Mesenchymal stem cell (in vitro differentiated cells and primary cell): ENCODE measurements at regions not wholly inside any gene's neighbourhood (a gene's known extent, or its start where the extent isn't known, plus 50 kb on each side); places are given as distances from the start of the nearest gene placed in this dataset.

Experiments used
- DNase-seq: peaks from one replicate; pipeline ENCODE4 v3.0.0-alpha.2; 2013
- H2AFZ ChIP-seq: one replicate; pipeline ENCODE4 v1.6.1; 2013; ENCODE audit warnings: low read depth, mild to moderate bottlenecking, control low read depth, inconsistent platforms, low read length, moderate library complexity
- H2AK5ac ChIP-seq: 2 replicates; pipeline ENCODE4 v1.6.1; 2013; ENCODE audit warnings: low read length, moderate library complexity, mild to moderate bottlenecking, inconsistent platforms; ENCODE audit not compliant: severe bottlenecking
- H2BK120ac ChIP-seq: one replicate; pipeline ENCODE4 v1.6.1; 2013; ENCODE audit warnings: low read depth, mild to moderate bottlenecking, inconsistent platforms, low read length, moderate library complexity
- H2BK12ac ChIP-seq, 2 experiments: one replicate each; pipeline ENCODE4 v1.6.1; 2013; ENCODE audit warnings: inconsistent platforms in 2 of 2, low read length in 2 of 2, mild to moderate bottlenecking in 2 of 2, moderate library complexity in 2 of 2, control low read depth in 1 of 2
- H2BK15ac ChIP-seq: one replicate; pipeline ENCODE4 v1.6.1; 2013; ENCODE audit warnings: mild to moderate bottlenecking, low read depth, inconsistent platforms; ENCODE audit not compliant: poor library complexity, severe bottlenecking
- H2BK5ac ChIP-seq: 2 replicates; pipeline ENCODE4 v1.6.1; 2013; ENCODE audit warnings: low read depth, mild to moderate bottlenecking, low read length, control low read depth, inconsistent platforms; ENCODE audit not compliant: poor library complexity, severe bottlenecking
- H3K14ac ChIP-seq, 2 experiments: one replicate each; pipeline ENCODE4 v1.6.1; 2013; ENCODE audit warnings: inconsistent platforms in 2 of 2, low read length in 2 of 2, control low read depth in 1 of 2, mild to moderate bottlenecking in 1 of 2, moderate library complexity in 1 of 2
- H3K18ac ChIP-seq, 2 experiments: one replicate each; pipeline ENCODE4 v1.6.1; 2013; ENCODE audit warnings: inconsistent platforms in 2 of 2, low read length in 2 of 2, control low read depth in 1 of 2, low read depth in 1 of 2, mild to moderate bottlenecking in 1 of 2
- H3K23ac ChIP-seq, 2 experiments: one replicate each; pipeline ENCODE4 v1.6.1; 2013; ENCODE audit warnings: inconsistent platforms in 2 of 2, low read length in 2 of 2, mild to moderate bottlenecking in 2 of 2, moderate library complexity in 2 of 2, control low read depth in 1 of 2
- H3K27ac ChIP-seq: 2 replicates; pipeline ENCODE4 v1.5.1; 2013; ENCODE audit warnings: mild to moderate bottlenecking, moderate library complexity, low read length, control low read depth, inconsistent platforms; ENCODE audit not compliant: poor library complexity, severe bottlenecking
- H3K27me3 ChIP-seq, 2 experiments: 2 replicates each; pipeline versions ENCODE4 v1.6.1 to v1.7.0; 2013; ENCODE audit warnings: low read length in 2 of 2, mild to moderate bottlenecking in 2 of 2, moderate library complexity in 2 of 2, control low read depth in 1 of 2, inconsistent platforms in 1 of 2; ENCODE audit not compliant: control insufficient read depth in 1 of 2, insufficient read depth in 1 of 2
- H3K36me3 ChIP-seq, 2 experiments: 2 replicates each; pipeline versions ENCODE4 v1.6.1 to v1.7.0; 2013; ENCODE audit warnings: low read length in 2 of 2, control low read depth in 1 of 2, inconsistent platforms in 1 of 2, low read depth in 1 of 2, mild to moderate bottlenecking in 1 of 2; ENCODE audit not compliant: insufficient read depth in 2 of 2, control insufficient read depth in 1 of 2
- H3K4ac ChIP-seq, 2 experiments: one replicate each; pipeline ENCODE4 v1.6.1; 2013; ENCODE audit warnings: inconsistent platforms in 2 of 2, low read length in 2 of 2, mild to moderate bottlenecking in 2 of 2, moderate library complexity in 2 of 2, control low read depth in 1 of 2, low read depth in 1 of 2
- H3K4me1 ChIP-seq: 2 replicates; pipeline ENCODE4 v1.6.1; 2013; ENCODE audit warnings: low read depth, low read length, control low read depth; ENCODE audit not compliant: control insufficient read depth, insufficient read depth
- H3K4me2 ChIP-seq: 2 replicates; pipeline ENCODE4 v1.6.1; 2013; ENCODE audit warnings: low read length, mild to moderate bottlenecking, inconsistent platforms; ENCODE audit not compliant: poor library complexity, severe bottlenecking
- H3K4me3 ChIP-seq, 2 experiments: 2 replicates each; pipeline versions ENCODE4 v1.5.1 to v1.7.0; 2013; ENCODE audit warnings: low read length in 2 of 2, mild to moderate bottlenecking in 2 of 2, control low read depth in 1 of 2, low read depth in 1 of 2; ENCODE audit not compliant: insufficient read depth in 1 of 2
- H3K79me1 ChIP-seq: replicated peaks from 2 replicates; pipeline ENCODE4 v1.6.1; 2013; ENCODE audit warnings: mild to moderate bottlenecking, control low read depth, low read length, inconsistent platforms; ENCODE audit not compliant: poor library complexity, severe bottlenecking
- H3K9ac ChIP-seq: 2 replicates; pipeline ENCODE4 v1.7.0; 2013; ENCODE audit warnings: mild to moderate bottlenecking, low read length, moderate library complexity
- H3K9me3 ChIP-seq: 2 replicates; pipeline ENCODE4 v1.7.0; 2013; ENCODE audit warnings: mild to moderate bottlenecking, low read length; ENCODE audit not compliant: control insufficient read depth
- H4K8ac ChIP-seq: one replicate; pipeline ENCODE4 v1.6.1; 2013; ENCODE audit warnings: inconsistent platforms, mild to moderate bottlenecking, low read length, moderate library complexity
- H4K91ac ChIP-seq: one replicate; pipeline ENCODE4 v1.6.1; 2013; ENCODE audit warnings: mild to moderate bottlenecking, low read length, inconsistent platforms
- WGBS: methylation state at CpG from one replicate; pipeline ENCODE4 v1.1.7; 2013; ENCODE audit warnings: mixed read lengths; 5-methylcytosine and 5-hydroxymethylcytosine counted together

GRCh38 chr3:176628101-176628639 is 569.1 kb downstream of the TBL1XR1 start:
- Histone ChIP-seq H2BK5ac (no peak overlapping the region), H2AFZ (no peak overlapping the region), H3K18ac (no peak overlapping the region), H2BK15ac (no peak overlapping the region), H4K91ac (no peak overlapping the region), H3K79me1 (no peaks in the 10 kb centered on the region), H3K9me3 (no peaks in the 10 kb centered on the region), H2BK12ac (no peak overlapping the region), H3K14ac (no peak overlapping the region), H3K9ac (no peak overlapping the region), H4K8ac (no peak overlapping the region), H3K27ac (no peak overlapping the region), H3K4me1 (no peaks in the 10 kb centered on the region), H3K4me2 (no peak overlapping the region), H2AK5ac (no peak overlapping the region), H3K4me3 (no peak overlapping the region), H3K4ac (no peak overlapping the region), H3K23ac (no peak overlapping the region), H3K27me3 (no peaks in the 10 kb centered on the region), H3K36me3 (no peaks in the 10 kb centered on the region), H2BK120ac (no peak overlapping the region)
- WGBS = 76% methylated on average over 2 of the region's 2 CpGs
- DNase-seq = no peak

DNA sequence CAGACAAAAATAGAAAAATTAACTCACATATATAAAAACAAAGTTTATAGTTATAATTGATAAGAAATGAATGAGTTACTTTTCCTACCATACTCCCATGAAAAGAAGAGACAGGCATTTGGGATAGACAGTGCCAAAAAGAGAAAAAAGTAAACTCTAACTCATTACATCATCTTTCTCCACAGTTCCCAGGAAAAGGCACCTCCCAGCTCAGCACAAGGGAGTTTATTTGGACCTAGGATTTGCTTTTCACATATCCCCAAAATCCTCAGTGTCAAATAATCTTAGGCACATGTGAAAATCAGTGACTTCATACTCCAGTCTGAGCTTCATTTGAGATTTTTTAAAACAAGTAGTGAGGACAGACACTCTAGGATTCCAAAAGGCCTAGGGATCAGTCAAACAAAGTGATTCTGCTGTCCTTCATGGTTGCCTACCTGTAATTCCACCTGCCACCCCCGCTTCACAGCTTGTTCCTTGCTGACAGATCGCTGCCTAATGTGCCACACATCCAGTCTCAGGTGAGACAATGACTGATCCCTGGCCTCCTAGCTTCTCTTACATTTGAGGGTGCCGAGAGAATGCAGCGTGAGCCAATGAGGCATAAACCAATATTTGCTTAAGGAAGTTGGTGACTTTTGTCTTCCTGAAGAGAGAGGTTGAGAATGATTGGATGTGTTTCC is 573.7 kb downstream of the TBL1XR1 start:
- Histone ChIP-seq H3K4ac (no peak overlapping the region), H2BK15ac (no peak overlapping the region), H3K27me3 (no peaks in the 10 kb centered on the region), H3K4me1 (no peaks in the 10 kb centered on the region), H3K14ac (no peak overlapping the region), H3K4me2 (no peak overlapping the region), H3K9ac (no peak overlapping the region), H4K91ac (no peak overlapping the region), H3K23ac (no peak overlapping the region), H2AK5ac (no peak overlapping the region), H2AFZ (no peak overlapping the region), H4K8ac (no peak overlapping the region), H2BK120ac (no peak overlapping the region), H2BK5ac (no peak overlapping the region), H3K36me3 (no peaks in the 10 kb centered on the region), H3K79me1 (no peaks in the 10 kb centered on the region), H3K18ac (no peak overlapping the region), H3K27ac (no peak overlapping the region), H2BK12ac (no peak overlapping the region), H3K9me3 (no peaks in the 10 kb centered on the region), H3K4me3 (no peak overlapping the region)
- WGBS = 89% methylated on average over 4 of the region's 4 CpGs
- DNase-seq = no peak

DNA sequence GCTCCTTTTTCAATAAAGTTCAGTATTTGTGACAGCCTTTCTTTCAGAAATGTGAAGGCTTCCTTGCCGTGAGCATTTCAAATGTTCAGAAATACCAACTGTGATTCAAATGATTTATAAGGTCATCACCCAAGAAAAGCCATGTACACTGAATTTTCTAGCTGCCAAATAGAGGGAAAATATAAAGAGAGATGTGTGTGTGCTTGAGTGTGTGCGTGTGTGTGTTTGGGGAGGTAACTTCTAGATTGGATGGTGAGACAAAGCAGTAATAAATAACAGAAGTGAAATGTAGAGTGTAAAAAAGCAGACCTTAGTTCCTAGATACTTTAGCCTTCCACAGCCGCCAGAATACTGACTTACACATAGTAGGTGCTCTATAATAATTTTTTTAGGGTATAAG is 577.4 kb downstream of the TBL1XR1 start:
- 100% methylated on average over 2 of the region's 3 CpGs for WGBS
- no peaks in the 10 kb centered on the region for H3K27me3 ChIP-seq

GRCh38 chr3:176615826-176616225 is 581.5 kb downstream of the TBL1XR1 start:
- Histone ChIP-seq H3K79me1 (no peaks in the 10 kb centered on the region), H3K23ac (no peak overlapping the region), H3K27ac (no peak overlapping the region), H3K4me2 (no peak overlapping the region), H3K9ac (no peak overlapping the region), H3K9me3 (no peaks in the 10 kb centered on the region), H4K91ac (no peak overlapping the region), H2AK5ac (no peak overlapping the region), H3K36me3 (no peaks in the 10 kb centered on the region), H2BK5ac (no peak overlapping the region), H3K4ac (no peak overlapping the region), H2BK120ac (no peak overlapping the region), H3K4me1 (no peaks in the 10 kb centered on the region), H3K18ac (no peak overlapping the region), H2BK12ac (no peak overlapping the region), H3K14ac (no peak overlapping the region), H4K8ac (no peak overlapping the region), H3K4me3 (no peak overlapping the region), H2BK15ac (no peak overlapping the region), H3K27me3 (no peaks in the 10 kb centered on the region), H2AFZ (no peak overlapping the region)
- DNase-seq = no peak

More for the DNA sequence above, 577.4 kb downstream of the TBL1XR1 start:
- Histone ChIP-seq H3K27ac (no peak overlapping the region), H3K4me3 (no peak overlapping the region), H3K14ac (no peak overlapping the region), H2BK15ac (no peak overlapping the region), H3K23ac (no peak overlapping the region), H3K36me3 (no peaks in the 10 kb centered on the region), H3K18ac (no peak overlapping the region), H3K4me2 (no peak overlapping the region), H2BK120ac (no peak overlapping the region), H2BK5ac (no peak overlapping the region), H3K9ac (no peak overlapping the region), H4K91ac (no peak overlapping the region), H3K4me1 (no peaks in the 10 kb centered on the region), H2BK12ac (no peak overlapping the region), H3K9me3 (no peaks in the 10 kb centered on the region), H2AK5ac (no peak overlapping the region), H3K79me1 (no peaks in the 10 kb centered on the region), H2AFZ (no peak overlapping the region), H4K8ac (no peak overlapping the region), H3K4ac (no peak overlapping the region)
- no peak for DNase-seq
